HEK293 (cell line): ENCODE measurements at regions not wholly inside any gene's neighbourhood (a gene's known extent, or its start where the extent isn't known, plus 50 kb on each side); places are given as distances from the start of the nearest gene placed in this dataset.

Source experiments
- CTCF ChIA-PET: fragments of 350-600 bp; formaldehyde crosslinking; extraction: SDS; loops from one replicate; lab custom pipeline; 2021; ENCODE audit warnings: antibody characterized with exemption; lab: Yijun Ruan, JAX
- POLR2A ChIA-PET: fragments of 300-600 bp; formaldehyde crosslinking; extraction: SDS; loops from one replicate; lab custom pipeline; 2020; ENCODE audit warnings: antibody characterized with exemption, inconsistent platforms; lab: Yijun Ruan, JAX
- H3K27ac ChIP-seq: fragments of 200-500 bp; sonication (Bioruptor generic); 2 replicates; pipeline ENCODE4 v1.5.1; 2014; ENCODE audit warnings: low read depth, low read length, control low read depth, inconsistent platforms; ENCODE audit errors: extremely low read depth
- H3K36me3 ChIP-seq, 2 experiments: fragments of 200-500 bp in 1 of 2; sonication (Bioruptor generic) in 1 of 2; 1 replicate in 1 of 2; 2 replicates in 1 of 2; pipeline ENCODE4 v1.5.1; 2014 to 2017; ENCODE audit warnings: inconsistent platforms in 2 of 2, low read length in 2 of 2; ENCODE audit not compliant: control insufficient read depth in 2 of 2, insufficient read depth in 1 of 2
- H3K4me1 ChIP-seq: fragments of 200-500 bp; sonication (Bioruptor generic); 2 replicates; pipeline ENCODE4 v1.5.1; 2014; ENCODE audit warnings: mild to moderate bottlenecking, low read length, inconsistent platforms; ENCODE audit not compliant: control insufficient read depth, insufficient read depth
- H3K4me3 ChIP-seq: 2 replicates; pipeline ENCODE4 v1.5.1; 2011; ENCODE audit warnings: low read depth, mild to moderate bottlenecking, control low read depth, low read length, moderate library complexity
- H3K9me3 ChIP-seq: fragments of 200-500 bp; sonication (Bioruptor generic); 2 replicates; pipeline ENCODE4 v1.5.1; 2014; ENCODE audit warnings: low read depth, low read length, inconsistent platforms; ENCODE audit not compliant: control insufficient read depth, insufficient read depth
- GLI4 ChIP-seq: fragments of 450-650 bp; formaldehyde crosslinking; IDR thresholded peaks from 2 replicates; pipeline ENCODE4 v1.5.1; 2016; ENCODE audit warnings: missing biosample characterization, missing genetic modification characterization
- HOXC10 ChIP-seq: sonication (generic); formaldehyde crosslinking; IDR thresholded peaks from 2 replicates; pipeline ENCODE4 v1.8.1; 2023; ENCODE audit warnings: mild to moderate bottlenecking, missing genetic modification reagents
- SP2 ChIP-seq: fragments of 450-650 bp; formaldehyde crosslinking; IDR thresholded peaks from 2 replicates; pipeline ENCODE4 v1.5.1; 2016; ENCODE audit warnings: missing biosample characterization, missing genetic modification characterization
- WT1 ChIP-seq: fragments of 450-650 bp; formaldehyde crosslinking; IDR thresholded peaks from 2 replicates; pipeline ENCODE4 v1.5.1; 2016; ENCODE audit warnings: missing biosample characterization, missing genetic modification characterization
- ZBTB1 ChIP-seq: fragments of 450-650 bp; formaldehyde crosslinking; IDR thresholded peaks from 2 replicates; pipeline ENCODE4 v1.5.1; 2016; ENCODE audit warnings: missing biosample characterization, missing genetic modification characterization
- ZBTB21 ChIP-seq: fragments of 450-650 bp; formaldehyde crosslinking; IDR thresholded peaks from 2 replicates; pipeline ENCODE4 v1.5.1; 2017; ENCODE audit warnings: missing biosample characterization, missing genetic modification characterization
- ZFP69B ChIP-seq: fragments of 450-650 bp; formaldehyde crosslinking; IDR thresholded peaks from 2 replicates; pipeline ENCODE4 v1.5.1; 2016; ENCODE audit warnings: missing biosample characterization, missing genetic modification characterization
- ZNF114 ChIP-seq: fragments of 450-650 bp; formaldehyde crosslinking; IDR thresholded peaks from 2 replicates; pipeline ENCODE4 v1.5.0; 2017; ENCODE audit warnings: missing biosample characterization, missing genetic modification characterization
- ZNF138 ChIP-seq: fragments of 450-650 bp; formaldehyde crosslinking; IDR thresholded peaks from 2 replicates; pipeline ENCODE4 v1.5.1; 2016; ENCODE audit warnings: missing biosample characterization, missing genetic modification characterization, borderline replicate concordance
- ZNF211 ChIP-seq: fragments of 450-650 bp; formaldehyde crosslinking; IDR thresholded peaks from 2 replicates; pipeline ENCODE4 v1.5.1; 2016; ENCODE audit warnings: low read depth, missing biosample characterization, missing genetic modification characterization
- ZNF416 ChIP-seq: fragments of 450-650 bp; formaldehyde crosslinking; IDR thresholded peaks from 2 replicates; pipeline ENCODE4 v1.5.1; 2016; ENCODE audit warnings: missing biosample characterization, missing genetic modification characterization
- ZNF48 ChIP-seq: fragments of 450-650 bp; formaldehyde crosslinking; IDR thresholded peaks from 2 replicates; pipeline ENCODE4 v1.5.1; 2016; ENCODE audit warnings: missing biosample characterization, missing genetic modification characterization
- ZNF510 ChIP-seq: fragments of 450-650 bp; formaldehyde crosslinking; IDR thresholded peaks from 2 replicates; pipeline ENCODE4 v1.5.1; 2018; ENCODE audit warnings: mild to moderate bottlenecking, missing genetic modification characterization, missing biosample characterization; ENCODE audit not compliant: insufficient replicate concordance
- ZNF530 ChIP-seq: fragments of 450-650 bp; formaldehyde crosslinking; IDR thresholded peaks from 2 replicates; pipeline ENCODE4 v1.5.1; 2016; ENCODE audit warnings: low read depth, missing biosample characterization, missing genetic modification characterization
- ZNF560 ChIP-seq: fragments of 450-650 bp; formaldehyde crosslinking; IDR thresholded peaks from 2 replicates; pipeline ENCODE4 v1.5.1; 2017; ENCODE audit warnings: missing biosample characterization, missing genetic modification characterization, borderline replicate concordance
- ZNF571 ChIP-seq: fragments of 450-650 bp; formaldehyde crosslinking; IDR thresholded peaks from 2 replicates; pipeline ENCODE4 v1.5.0; 2017; ENCODE audit warnings: missing biosample characterization, missing genetic modification characterization
- ZNF600 ChIP-seq: fragments of 450-650 bp; formaldehyde crosslinking; IDR thresholded peaks from 2 replicates; pipeline ENCODE4 v1.5.1; 2016; ENCODE audit warnings: missing biosample characterization, missing genetic modification characterization
- ZNF664 ChIP-seq: fragments of 450-650 bp; formaldehyde crosslinking; IDR thresholded peaks from 2 replicates; pipeline ENCODE4 v1.5.1; 2016; ENCODE audit warnings: missing biosample characterization, missing genetic modification characterization
- ZNF76 ChIP-seq: fragments of 450-650 bp; formaldehyde crosslinking; IDR thresholded peaks from 2 replicates; pipeline ENCODE4; 2016; ENCODE audit warnings: low read depth, missing biosample characterization, missing genetic modification characterization, borderline replicate concordance
- ZNF768 ChIP-seq: fragments of 450-650 bp; formaldehyde crosslinking; IDR thresholded peaks from 2 replicates; pipeline ENCODE4 v1.5.1; 2018; ENCODE audit warnings: missing biosample characterization, mild to moderate bottlenecking, missing genetic modification characterization
- ZNF777 ChIP-seq: fragments of 450-650 bp; formaldehyde crosslinking; IDR thresholded peaks from 2 replicates; pipeline ENCODE4 v1.5.1; 2017; ENCODE audit warnings: missing biosample characterization, missing genetic modification characterization, borderline replicate concordance
- ZNF792 ChIP-seq: fragments of 450-650 bp; formaldehyde crosslinking; IDR thresholded peaks from 2 replicates; pipeline ENCODE4 v1.5.1; 2016; ENCODE audit warnings: missing biosample characterization, missing genetic modification characterization
- ZNF843 ChIP-seq: fragments of 450-650 bp; formaldehyde crosslinking; IDR thresholded peaks from 2 replicates; pipeline ENCODE4 v1.5.1; 2016; ENCODE audit warnings: missing biosample characterization, missing genetic modification characterization
- TF ChIP-seq, protein P1 (sequence below): fragments of 450-650 bp; formaldehyde crosslinking; IDR thresholded peaks from 2 replicates; pipeline ENCODE4 v1.5.1; 2016; ENCODE audit warnings: missing biosample characterization, missing genetic modification characterization
- TF ChIP-seq, protein P2 (sequence below): fragments of 450-650 bp; formaldehyde crosslinking; IDR thresholded peaks from 2 replicates; pipeline ENCODE4 v1.5.1; 2016; ENCODE audit warnings: missing biosample characterization, missing genetic modification characterization
- TF ChIP-seq, protein P3 (sequence below): fragments of 450-650 bp; formaldehyde crosslinking; optimal IDR thresholded peaks from 2 replicates; pipeline ENCODE3; 2016; ENCODE audit warnings: missing biosample characterization, mild to moderate bottlenecking, missing genetic modification characterization

DNA sequence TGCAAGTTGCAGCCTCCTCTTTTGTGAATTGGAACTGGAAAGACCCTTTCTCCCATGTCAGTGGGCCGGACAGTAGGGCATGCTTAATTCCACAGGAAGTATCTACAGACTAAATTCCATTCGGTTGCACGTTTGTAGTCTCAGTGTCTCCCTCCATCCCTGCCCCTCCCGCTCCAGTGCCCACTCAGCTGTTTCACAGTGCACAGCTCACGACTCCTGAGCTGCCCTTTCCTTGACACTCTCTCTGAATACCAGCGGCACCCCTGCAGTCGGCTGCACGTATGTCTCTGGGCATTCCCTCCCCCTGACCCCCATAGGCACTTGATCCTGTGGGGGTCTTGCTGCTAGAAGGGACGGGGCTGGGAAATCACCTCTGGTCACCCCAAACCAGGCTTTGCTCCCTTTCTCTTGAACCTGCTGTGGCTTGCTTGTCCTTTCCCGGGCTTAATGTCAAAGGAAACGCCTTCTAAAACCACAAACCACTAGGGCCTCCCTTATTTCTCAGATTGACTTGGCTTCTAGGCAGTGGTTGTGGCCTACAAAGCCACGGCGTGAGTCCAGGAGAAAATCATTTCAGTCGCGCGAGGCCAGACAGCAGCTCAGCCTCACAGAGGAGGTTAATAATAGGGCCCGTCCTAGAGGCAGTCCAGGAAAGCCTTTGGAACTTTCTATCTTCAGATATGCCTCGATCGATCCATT is 365.3 kb upstream of the PROX1 start (continued):
- TF ChIP-seq ZBTB1: no peak
- TF ChIP-seq, protein P1, sequence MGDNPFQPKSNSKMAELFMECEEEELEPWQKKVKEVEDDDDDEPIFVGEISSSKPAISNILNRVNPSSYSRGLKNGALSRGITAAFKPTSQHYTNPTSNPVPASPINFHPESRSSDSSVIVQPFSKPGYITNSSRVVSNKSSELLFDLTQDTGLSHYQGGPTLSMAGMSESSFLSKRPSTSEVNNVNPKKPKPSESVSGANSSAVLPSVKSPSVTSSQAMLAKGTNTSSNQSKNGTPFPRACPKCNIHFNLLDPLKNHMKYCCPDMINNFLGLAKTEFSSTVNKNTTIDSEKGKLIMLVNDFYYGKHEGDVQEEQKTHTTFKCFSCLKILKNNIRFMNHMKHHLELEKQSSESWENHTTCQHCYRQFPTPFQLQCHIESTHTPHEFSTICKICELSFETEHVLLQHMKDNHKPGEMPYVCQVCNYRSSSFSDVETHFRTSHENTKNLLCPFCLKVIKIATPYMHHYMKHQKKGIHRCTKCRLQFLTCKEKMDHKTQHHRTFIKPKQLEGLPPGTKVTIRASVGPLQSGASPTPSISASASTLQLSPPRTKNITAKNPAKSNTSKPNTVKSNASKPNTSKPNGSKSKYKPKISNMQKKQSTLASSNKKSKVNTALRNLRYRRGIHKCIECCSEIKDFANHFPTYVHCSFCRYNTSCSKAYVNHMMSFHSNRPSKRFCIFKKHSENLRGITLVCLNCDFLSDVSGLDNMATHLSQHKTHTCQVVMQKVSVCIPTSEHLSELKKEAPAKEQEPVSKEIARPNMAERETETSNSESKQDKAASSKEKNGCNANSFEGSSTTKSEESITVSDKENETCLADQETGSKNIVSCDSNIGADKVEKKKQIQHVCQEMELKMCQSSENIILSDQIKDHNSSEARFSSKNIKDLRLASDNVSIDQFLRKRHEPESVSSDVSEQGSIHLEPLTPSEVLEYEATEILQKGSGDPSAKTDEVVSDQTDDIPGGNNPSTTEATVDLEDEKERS: no peak
- TF ChIP-seq ZFP69B: no peak
- TF ChIP-seq ZNF664 (tag by site-specific recombination): no peak
- no peak for TF ChIP-seq ZNF792
- TF ChIP-seq, all 188 proteins: peak for 0

DNA sequence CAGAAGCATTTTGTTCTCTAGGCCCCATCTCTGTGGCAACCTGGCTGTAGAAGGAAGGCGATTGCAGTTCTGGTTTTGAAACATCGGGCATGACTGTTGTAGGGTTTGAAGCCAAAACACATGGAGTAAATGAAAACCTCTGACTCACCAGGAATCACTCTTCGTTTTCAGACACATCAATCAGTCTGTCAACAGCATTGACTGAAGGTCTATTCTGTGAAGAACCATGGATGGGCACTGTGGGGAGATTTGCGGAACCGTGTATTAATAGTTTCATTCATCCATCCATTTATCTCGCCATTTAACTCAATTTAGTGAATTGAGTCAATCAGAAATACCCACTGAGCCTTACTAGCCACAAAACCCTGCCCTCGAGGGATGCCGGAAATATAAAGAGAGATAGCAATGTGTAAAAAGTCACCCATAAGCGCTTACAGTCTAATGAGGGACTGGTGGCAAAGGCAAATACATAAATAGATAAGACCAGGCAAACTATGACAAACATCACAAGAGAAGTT is 364.6 kb upstream of the PROX1 start:
- TF ChIP-seq ZNF571 (tag by site-specific recombination) (no peak), ZNF768 (no peak), ZNF560 (tag by site-specific recombination) (no peak), ZNF843 (no peak), ZNF114 (tag by site-specific recombination) (no peak), ZBTB21 (tag by site-specific recombination) (no peak)
- TF ChIP-seq, protein P2, sequence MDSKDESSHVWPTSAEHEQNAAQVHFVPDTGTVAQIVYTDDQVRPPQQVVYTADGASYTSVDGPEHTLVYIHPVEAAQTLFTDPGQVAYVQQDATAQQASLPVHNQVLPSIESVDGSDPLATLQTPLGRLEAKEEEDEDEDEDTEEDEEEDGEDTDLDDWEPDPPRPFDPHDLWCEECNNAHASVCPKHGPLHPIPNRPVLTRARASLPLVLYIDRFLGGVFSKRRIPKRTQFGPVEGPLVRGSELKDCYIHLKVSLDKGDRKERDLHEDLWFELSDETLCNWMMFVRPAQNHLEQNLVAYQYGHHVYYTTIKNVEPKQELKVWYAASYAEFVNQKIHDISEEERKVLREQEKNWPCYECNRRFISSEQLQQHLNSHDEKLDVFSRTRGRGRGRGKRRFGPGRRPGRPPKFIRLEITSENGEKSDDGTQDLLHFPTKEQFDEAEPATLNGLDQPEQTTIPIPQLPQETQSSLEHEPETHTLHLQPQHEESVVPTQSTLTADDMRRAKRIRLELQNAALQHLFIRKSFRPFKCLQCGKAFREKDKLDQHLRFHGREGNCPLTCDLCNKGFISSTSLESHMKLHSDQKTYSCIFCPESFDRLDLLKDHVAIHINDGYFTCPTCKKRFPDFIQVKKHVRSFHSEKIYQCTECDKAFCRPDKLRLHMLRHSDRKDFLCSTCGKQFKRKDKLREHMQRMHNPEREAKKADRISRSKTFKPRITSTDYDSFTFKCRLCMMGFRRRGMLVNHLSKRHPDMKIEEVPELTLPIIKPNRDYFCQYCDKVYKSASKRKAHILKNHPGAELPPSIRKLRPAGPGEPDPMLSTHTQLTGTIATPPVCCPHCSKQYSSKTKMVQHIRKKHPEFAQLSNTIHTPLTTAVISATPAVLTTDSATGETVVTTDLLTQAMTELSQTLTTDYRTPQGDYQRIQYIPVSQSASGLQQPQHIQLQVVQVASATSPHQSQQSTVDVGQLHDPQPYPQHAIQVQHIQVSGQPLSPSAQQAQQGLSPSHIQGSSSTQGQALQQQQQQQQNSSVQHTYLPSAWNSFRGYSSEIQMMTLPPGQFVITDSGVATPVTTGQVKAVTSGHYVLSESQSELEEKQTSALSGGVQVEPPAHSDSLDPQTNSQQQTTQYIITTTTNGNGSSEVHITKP (tag by site-specific recombination): no peak
- POLR2A ChIA-PET: no interaction called here
- Histone ChIP-seq H3K4me1 (no peaks in the 10 kb centered on the region), H3K27ac (no peak overlapping the region), H3K4me3 (no peak overlapping the region), H3K36me3 (no peaks in the 10 kb centered on the region), H3K9me3 (no peaks in the 10 kb centered on the region)
- CTCF ChIA-PET: no interaction called here

DNA sequence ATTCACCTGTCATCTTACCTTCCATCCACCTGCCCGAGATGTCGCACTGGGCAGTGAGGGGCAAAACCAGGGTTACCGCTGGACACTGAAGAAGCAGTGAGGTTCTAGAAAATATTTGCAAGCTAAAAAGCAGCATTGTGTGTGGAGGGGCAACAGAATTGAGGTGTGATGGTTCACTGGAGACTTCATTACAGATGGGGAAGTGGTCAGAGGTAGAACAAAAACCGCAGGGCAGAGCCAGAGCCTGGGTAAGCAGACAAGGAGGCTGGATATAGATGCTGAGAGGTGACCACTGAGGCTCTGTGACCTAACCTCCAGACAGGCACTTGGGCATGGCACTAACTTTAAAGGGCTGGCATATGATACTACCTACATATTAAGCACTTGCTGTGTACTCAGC is 363.9 kb upstream of the PROX1 start:
- Histone ChIP-seq H3K36me3 (no peaks in the 10 kb centered on the region), H3K9me3 (no peaks in the 10 kb centered on the region), H3K27ac (no peak overlapping the region), H3K4me1 (no peaks in the 10 kb centered on the region), H3K4me3 (no peak overlapping the region)
- POLR2A ChIA-PET: no interaction called here
- TF ChIP-seq ZNF530 (tag by site-specific recombination) (no peak), WT1 (no peak), ZNF76 (tag by site-specific recombination) (no peak), ZNF600 (tag by site-specific recombination) (no peak), ZNF114 (tag by site-specific recombination) (no peak), ZNF510 (no peak), GLI4 (tag by site-specific recombination) (no peak), HOXC10 (CRISPR knock-in tag) (no peak), ZNF777 (tag by site-specific recombination) (no peak), SP2 (tag by site-specific recombination) (no peak), ZNF211 (tag by site-specific recombination) (no peak), ZNF48 (tag by site-specific recombination) (no peak), ZNF416 (tag by site-specific recombination) (no peak), ZNF138 (tag by site-specific recombination) (no peak)
- TF ChIP-seq, protein P3, sequence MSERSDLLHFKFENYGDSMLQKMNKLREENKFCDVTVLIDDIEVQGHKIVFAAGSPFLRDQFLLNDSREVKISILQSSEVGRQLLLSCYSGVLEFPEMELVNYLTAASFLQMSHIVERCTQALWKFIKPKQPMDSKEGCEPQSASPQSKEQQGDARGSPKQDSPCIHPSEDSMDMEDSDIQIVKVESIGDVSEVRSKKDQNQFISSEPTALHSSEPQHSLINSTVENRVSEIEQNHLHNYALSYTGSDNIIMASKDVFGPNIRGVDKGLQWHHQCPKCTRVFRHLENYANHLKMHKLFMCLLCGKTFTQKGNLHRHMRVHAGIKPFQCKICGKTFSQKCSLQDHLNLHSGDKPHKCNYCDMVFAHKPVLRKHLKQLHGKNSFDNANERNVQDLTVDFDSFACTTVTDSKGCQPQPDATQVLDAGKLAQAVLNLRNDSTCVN: no peak
- CTCF ChIA-PET: no interaction called here
